SK-N-SH (cell line): ENCODE measurements at regions not wholly inside any gene's neighbourhood (a gene's known extent, or its start where the extent isn't known, plus 50 kb on each side); places are given as distances from the start of the nearest gene placed in this dataset.

Source experiments
- CTCF ChIA-PET: fragments of 300-600, 350-600 bp; formaldehyde crosslinking; extraction: SDS; loops from one replicate; lab custom pipeline; 2021; lab: Yijun Ruan, JAX
- POLR2A ChIA-PET: fragments of 350-600 bp; sonication (Branson Sonifier 250); formaldehyde crosslinking; extraction: SDS; loops from one replicate; lab custom pipeline; 2020; ENCODE audit warnings: antibody characterized with exemption, inconsistent platforms; lab: Yijun Ruan, JAX
- DNase-seq: peaks from one replicate; pipeline ENCODE4 v3.0.0; 2012
- H2AFZ ChIP-seq: fragments of 200-600 bp; sonication (generic); 2 replicates; pipeline ENCODE4 v1.8.1; 2016; ENCODE audit warnings: antibody characterized with exemption, mild to moderate bottlenecking, low read depth
- H3F3A ChIP-seq: fragments of 200-600 bp; sonication (generic); replicated peaks from 2 replicates; pipeline ENCODE3; 2016; ENCODE audit warnings: antibody characterized with exemption, mild to moderate bottlenecking; ENCODE audit not compliant: insufficient read depth
- H3K27ac ChIP-seq, 2 experiments: fragments of 200-500 bp in 1 of 2; fragments of 200-600 bp in 1 of 2; sonication (Bioruptor generic) in 1 of 2; sonication (generic), shearing (Covaris generic) in 1 of 2; 2 replicates each; pipeline versions ENCODE4 v1.5.1 to v1.6.1; 2014 to 2016; ENCODE audit warnings: low read depth in 2 of 2, inconsistent platforms in 1 of 2, low read length in 1 of 2, mild to moderate bottlenecking in 1 of 2, mixed read lengths in 1 of 2
- H3K27me3 ChIP-seq: fragments of 200-600 bp; sonication (generic), shearing (Covaris generic); 2 replicates; pipeline ENCODE4 v1.6.1; 2016; ENCODE audit warnings: mixed run types; ENCODE audit not compliant: insufficient read depth
- H3K36me3 ChIP-seq, 2 experiments: fragments of 200-500 bp in 1 of 2; fragments of 200-600 bp in 1 of 2; sonication (Bioruptor generic) in 1 of 2; sonication (generic) in 1 of 2; replicated peaks in 1 of 2; 2 replicates each; pipeline versions ENCODE3 to v1.5.1; 2014 to 2016; ENCODE audit warnings: low read length in 1 of 2, mild to moderate bottlenecking in 1 of 2; ENCODE audit not compliant: insufficient read depth in 2 of 2, control insufficient read depth in 1 of 2
- H3K4me1 ChIP-seq, 2 experiments: fragments of 200-500 bp in 1 of 2; fragments of 200-600 bp in 1 of 2; sonication (Bioruptor generic) in 1 of 2; sonication (generic), shearing (Covaris generic) in 1 of 2; 2 replicates each; pipeline versions ENCODE4 v1.5.1 to v1.6.1; 2014 to 2016; ENCODE audit warnings: low read depth in 1 of 2, low read length in 1 of 2, mixed run types in 1 of 2; ENCODE audit not compliant: insufficient read depth in 2 of 2, control insufficient read depth in 1 of 2
- H3K4me2 ChIP-seq: fragments of 200-600 bp; sonication (generic), shearing (Covaris generic); 2 replicates; pipeline ENCODE4 v1.6.1; 2017; ENCODE audit warnings: mixed run types
- H3K4me3 ChIP-seq, 2 experiments: fragments of 200-500 bp in 1 of 2; fragments of 200-600 bp in 1 of 2; sonication (Bioruptor generic) in 1 of 2; sonication (generic), shearing (Covaris generic) in 1 of 2; 2 replicates each; pipeline versions ENCODE4 v1.5.1 to v1.8.1; 2014 to 2016; ENCODE audit warnings: low read depth in 2 of 2, inconsistent platforms in 1 of 2, low read length in 1 of 2, mild to moderate bottlenecking in 1 of 2, mixed read lengths in 1 of 2, moderate library complexity in 1 of 2
- H3K79me2 ChIP-seq: fragments of 200-600 bp; sonication (generic); 2 replicates; pipeline ENCODE4 v1.8.1; 2017; ENCODE audit warnings: mild to moderate bottlenecking; ENCODE audit not compliant: insufficient read depth
- H3K9ac ChIP-seq: fragments of 200-600 bp; sonication (generic); 2 replicates; pipeline ENCODE4 v1.6.1; 2017; ENCODE audit warnings: mixed run types
- H3K9me2 ChIP-seq: fragments of 200-600 bp; sonication (generic); 2 replicates; pipeline ENCODE4 v1.6.1; 2017; ENCODE audit warnings: mixed run types
- H3K9me3 ChIP-seq: fragments of 200-600 bp; sonication (generic); 2 replicates; pipeline ENCODE4 v1.6.1; 2017; ENCODE audit warnings: mixed run types, mild to moderate bottlenecking, moderate library complexity
- H4K20me1 ChIP-seq: fragments of 200-600 bp; sonication (generic); 2 replicates; pipeline ENCODE4 v1.6.1; 2017; ENCODE audit warnings: mild to moderate bottlenecking, mixed run types; ENCODE audit not compliant: insufficient read depth
- ELF1 ChIP-seq: IDR thresholded peaks from 2 replicates; pipeline ENCODE4 v1.4.0; 2012
- EP300 ChIP-seq, 2 experiments: IDR thresholded peaks; 2 replicates each; pipeline versions ENCODE4 v1.4.0 to v1.6.1; 2012; ENCODE audit warnings: borderline replicate concordance in 1 of 2, low read depth in 1 of 2, low read length in 1 of 2
- EZH2phosphoT487 ChIP-seq: fragments of 200-600 bp; sonication (generic); IDR thresholded peaks from 2 replicates; pipeline ENCODE4 v1.6.1; 2017; ENCODE audit warnings: low read depth, mixed run types, mild to moderate bottlenecking, antibody characterized with exemption, moderate library complexity, borderline replicate concordance
- FOXJ3 ChIP-seq: sonication (generic); formaldehyde crosslinking; IDR thresholded peaks from 2 replicates; pipeline ENCODE4 v1.5.1; 2020; ENCODE audit warnings: mild to moderate bottlenecking, missing genetic modification reagents
- GABPA ChIP-seq: IDR thresholded peaks from 2 replicates; pipeline ENCODE4 v1.4.0; 2012; ENCODE audit warnings: low read depth, mild to moderate bottlenecking
- GATA2 ChIP-seq: sonication (generic); formaldehyde crosslinking; IDR thresholded peaks from 2 replicates; pipeline ENCODE4 v1.5.0; 2020; ENCODE audit warnings: mild to moderate bottlenecking, missing genetic modification reagents
- JUND ChIP-seq: IDR thresholded peaks from 2 replicates; pipeline ENCODE4 v1.4.0; 2012
- NFIC ChIP-seq: IDR thresholded peaks from 2 replicates; pipeline ENCODE4 v1.4.0; 2012; ENCODE audit warnings: borderline replicate concordance
- RAD21 ChIP-seq: IDR thresholded peaks from 2 replicates; pipeline ENCODE4 v1.6.1; 2012; ENCODE audit warnings: mild to moderate bottlenecking, low read length
- RCOR1 ChIP-seq: fragments of 150-350 bp; IDR thresholded peaks from 2 replicates; pipeline ENCODE4 v1.6.1; 2017; ENCODE audit warnings: antibody characterized with exemption, low read length
- RFX5 ChIP-seq: IDR thresholded peaks from 2 replicates; pipeline ENCODE4 v1.6.1; 2012; ENCODE audit warnings: mild to moderate bottlenecking, improper control_type of control experiment, low read length
- RXRA ChIP-seq: IDR thresholded peaks from 2 replicates; pipeline ENCODE4 v1.4.0; 2012; ENCODE audit warnings: low read depth, mild to moderate bottlenecking, borderline replicate concordance
- SIN3A ChIP-seq: IDR thresholded peaks from 2 replicates; pipeline ENCODE4 v1.6.1; 2012; ENCODE audit warnings: low read depth, mild to moderate bottlenecking, low read length, moderate library complexity, borderline replicate concordance
- SMC3 ChIP-seq: IDR thresholded peaks from 2 replicates; pipeline ENCODE4 v1.6.1; 2012; ENCODE audit warnings: low read depth, low read length, improper control_type of control experiment
- TEAD4 ChIP-seq: IDR thresholded peaks from 2 replicates; pipeline ENCODE4 v1.4.0; 2012; ENCODE audit warnings: mild to moderate bottlenecking, borderline replicate concordance; ENCODE audit not compliant: insufficient read depth
- YY1 ChIP-seq: IDR thresholded peaks from 2 replicates; pipeline ENCODE4 v1.4.0; 2012; ENCODE audit warnings: low read depth, mild to moderate bottlenecking
- WGBS: methylation state at CpG from one replicate; pipeline ENCODE4 v1.1.6; 2017; ENCODE audit warnings: low lambda C conversion rate; 5-methylcytosine and 5-hydroxymethylcytosine counted together
- TF ChIP-seq, protein P1 (sequence below): IDR thresholded peaks from 2 replicates; pipeline ENCODE4; 2012
- TF ChIP-seq, protein P2 (sequence below): fragments of 150-350 bp; IDR thresholded peaks from 2 replicates; pipeline ENCODE4 v1.6.1; 2017; ENCODE audit warnings: antibody characterized with exemption, low read length, low read depth, borderline replicate concordance
- TF ChIP-seq, protein P3 (sequence below): fragments of 150-350 bp; IDR thresholded peaks from 2 replicates; pipeline ENCODE4 v1.6.1; 2016; ENCODE audit warnings: mild to moderate bottlenecking, low read depth, low read length
- TF ChIP-seq, protein P4 (sequence below): fragments of 200-600 bp; sonication (generic); IDR thresholded peaks from 2 replicates; pipeline ENCODE4 v1.6.1; 2017; ENCODE audit warnings: antibody characterized with exemption, mild to moderate bottlenecking, moderate library complexity

DNA sequence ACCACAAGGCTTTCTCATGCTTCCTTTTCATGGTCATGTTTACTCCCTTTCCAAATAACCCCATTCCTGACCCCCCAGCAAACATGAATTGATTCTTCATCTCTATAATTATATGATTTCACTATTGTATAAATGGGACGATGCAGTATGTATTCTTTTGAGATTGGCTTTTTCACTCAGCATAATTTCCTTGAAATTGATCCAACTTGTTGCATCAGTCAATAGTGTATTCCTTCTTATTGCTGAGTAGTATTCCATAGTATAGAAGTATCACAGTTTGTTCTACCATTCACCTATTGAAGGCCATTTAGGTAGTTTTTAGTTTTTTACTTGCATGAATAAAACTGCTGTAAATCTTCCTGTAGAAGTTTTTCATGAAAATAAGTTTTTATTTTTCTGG is 264.7 kb downstream of the BAMBI start:
- CTCF ChIA-PET = no interaction called here
- 59% methylated on average over 1 of the region's 1 CpG for WGBS

More for the DNA sequence above, 264.7 kb downstream of the BAMBI start:
- POLR2A ChIA-PET = no interaction called here
- DNase-seq = no peak
- Histone ChIP-seq H3K4me3 (no peak overlapping the region), H3K9ac (no peak overlapping the region), H3F3A (peaks cover 11% of the 10 kb centered on the region), H3K79me2 (no peaks in the 10 kb centered on the region)
- TF ChIP-seq RFX5 (no peak), GATA2 (CRISPR knock-in tag) (no peak), SIN3A (no peak), EP300 (IDR thresholded peaks at IDR 0.05; ENCODE audit: borderline replicate concordance in 1 of 2, low read depth in 1 of 2, low read length in 1 of 2) (no peak), SMC3 (no peak), TEAD4 (no peak), FOXJ3 (CRISPR knock-in tag) (no peak), EZH2phosphoT487 (no peak), RAD21 (no peak), RCOR1 (no peak), ELF1 (no peak), JUND (no peak), YY1 (no peak), GABPA (no peak), NFIC (no peak), RXRA (no peak)
- TF ChIP-seq, protein P1, sequence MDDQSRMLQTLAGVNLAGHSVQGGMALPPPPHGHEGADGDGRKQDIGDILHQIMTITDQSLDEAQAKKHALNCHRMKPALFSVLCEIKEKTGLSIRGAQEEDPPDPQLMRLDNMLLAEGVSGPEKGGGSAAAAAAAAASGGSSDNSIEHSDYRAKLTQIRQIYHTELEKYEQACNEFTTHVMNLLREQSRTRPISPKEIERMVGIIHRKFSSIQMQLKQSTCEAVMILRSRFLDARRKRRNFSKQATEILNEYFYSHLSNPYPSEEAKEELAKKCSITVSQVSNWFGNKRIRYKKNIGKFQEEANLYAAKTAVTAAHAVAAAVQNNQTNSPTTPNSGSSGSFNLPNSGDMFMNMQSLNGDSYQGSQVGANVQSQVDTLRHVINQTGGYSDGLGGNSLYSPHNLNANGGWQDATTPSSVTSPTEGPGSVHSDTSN = no peak
- TF ChIP-seq, protein P2, sequence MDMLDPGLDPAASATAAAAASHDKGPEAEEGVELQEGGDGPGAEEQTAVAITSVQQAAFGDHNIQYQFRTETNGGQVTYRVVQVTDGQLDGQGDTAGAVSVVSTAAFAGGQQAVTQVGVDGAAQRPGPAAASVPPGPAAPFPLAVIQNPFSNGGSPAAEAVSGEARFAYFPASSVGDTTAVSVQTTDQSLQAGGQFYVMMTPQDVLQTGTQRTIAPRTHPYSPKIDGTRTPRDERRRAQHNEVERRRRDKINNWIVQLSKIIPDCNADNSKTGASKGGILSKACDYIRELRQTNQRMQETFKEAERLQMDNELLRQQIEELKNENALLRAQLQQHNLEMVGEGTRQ = no peak
- TF ChIP-seq, protein P3, sequence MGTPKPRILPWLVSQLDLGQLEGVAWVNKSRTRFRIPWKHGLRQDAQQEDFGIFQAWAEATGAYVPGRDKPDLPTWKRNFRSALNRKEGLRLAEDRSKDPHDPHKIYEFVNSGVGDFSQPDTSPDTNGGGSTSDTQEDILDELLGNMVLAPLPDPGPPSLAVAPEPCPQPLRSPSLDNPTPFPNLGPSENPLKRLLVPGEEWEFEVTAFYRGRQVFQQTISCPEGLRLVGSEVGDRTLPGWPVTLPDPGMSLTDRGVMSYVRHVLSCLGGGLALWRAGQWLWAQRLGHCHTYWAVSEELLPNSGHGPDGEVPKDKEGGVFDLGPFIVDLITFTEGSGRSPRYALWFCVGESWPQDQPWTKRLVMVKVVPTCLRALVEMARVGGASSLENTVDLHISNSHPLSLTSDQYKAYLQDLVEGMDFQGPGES = no peak
- TF ChIP-seq, protein P4, sequence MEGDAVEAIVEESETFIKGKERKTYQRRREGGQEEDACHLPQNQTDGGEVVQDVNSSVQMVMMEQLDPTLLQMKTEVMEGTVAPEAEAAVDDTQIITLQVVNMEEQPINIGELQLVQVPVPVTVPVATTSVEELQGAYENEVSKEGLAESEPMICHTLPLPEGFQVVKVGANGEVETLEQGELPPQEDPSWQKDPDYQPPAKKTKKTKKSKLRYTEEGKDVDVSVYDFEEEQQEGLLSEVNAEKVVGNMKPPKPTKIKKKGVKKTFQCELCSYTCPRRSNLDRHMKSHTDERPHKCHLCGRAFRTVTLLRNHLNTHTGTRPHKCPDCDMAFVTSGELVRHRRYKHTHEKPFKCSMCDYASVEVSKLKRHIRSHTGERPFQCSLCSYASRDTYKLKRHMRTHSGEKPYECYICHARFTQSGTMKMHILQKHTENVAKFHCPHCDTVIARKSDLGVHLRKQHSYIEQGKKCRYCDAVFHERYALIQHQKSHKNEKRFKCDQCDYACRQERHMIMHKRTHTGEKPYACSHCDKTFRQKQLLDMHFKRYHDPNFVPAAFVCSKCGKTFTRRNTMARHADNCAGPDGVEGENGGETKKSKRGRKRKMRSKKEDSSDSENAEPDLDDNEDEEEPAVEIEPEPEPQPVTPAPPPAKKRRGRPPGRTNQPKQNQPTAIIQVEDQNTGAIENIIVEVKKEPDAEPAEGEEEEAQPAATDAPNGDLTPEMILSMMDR = no peak
- TF ChIP-seq, all 33 proteins: peak for 0
- Histone ChIP-seq H4K20me1 (no peaks in the 10 kb centered on the region), H3K4me2 (no peak overlapping the region), H3K27ac (no peak overlapping the region), H3K27me3 (no peaks in the 10 kb centered on the region; the same call in 1 of the 2 replicates), H3K9me2 (no peaks in the 10 kb centered on the region), H3K9me3 (peaks cover 10% of the 10 kb centered on the region), H2AFZ (no peak overlapping the region), H3K36me3 (no peaks in the 10 kb centered on the region), H3K4me1 (peaks cover 0 to 4% of the 10 kb centered on the region in 2 experiments; a peak in 1 of 4 replicates)
